ENCODE measurements at regions not wholly inside any gene's neighbourhood (a gene's known extent, or its start where the extent isn't known, plus 50 kb on each side); places are given as distances from the start of the nearest gene placed in this dataset.

DNA sequence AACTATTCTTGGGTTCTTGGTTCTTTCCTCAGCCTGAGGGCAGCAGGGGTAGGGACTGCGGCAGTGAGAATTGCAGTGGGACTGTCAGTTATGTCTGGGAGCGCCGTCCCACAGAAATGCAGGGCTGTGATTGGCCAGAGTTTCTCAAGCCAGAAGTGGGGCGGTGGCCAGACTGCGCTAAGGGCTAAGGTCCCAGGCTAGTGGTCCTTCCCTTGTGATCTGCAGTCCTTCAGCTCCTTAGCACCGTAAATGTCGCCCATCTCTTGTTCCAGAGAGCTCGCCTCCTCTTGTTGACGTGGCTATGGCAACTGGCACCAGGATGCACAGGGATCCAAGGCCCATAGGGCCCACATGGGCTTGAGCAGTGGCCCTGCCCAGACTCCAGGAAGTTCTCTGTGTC is 223.5 kb downstream of the GRIA2 start:
- no peak for DNase-seq

DNA sequence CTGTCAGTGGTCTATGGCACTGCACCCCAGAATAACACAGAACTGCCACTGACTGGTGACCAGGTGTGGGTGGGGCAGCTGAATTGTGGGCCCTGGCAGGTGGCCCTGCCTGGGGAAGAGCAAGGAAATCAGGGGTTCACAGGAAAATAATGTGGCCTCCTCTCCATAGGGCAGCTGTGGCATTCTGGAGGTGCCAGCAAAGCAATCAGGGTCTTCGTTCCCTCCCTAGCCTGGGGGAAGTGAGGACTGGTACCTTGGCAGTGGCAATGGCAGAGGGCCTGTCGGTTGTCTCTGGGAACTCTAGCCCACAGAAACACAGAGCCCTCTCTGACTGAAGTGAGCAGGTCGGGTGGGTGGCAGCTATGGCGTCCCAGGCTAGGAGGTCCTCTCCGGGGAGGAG is 223.0 kb downstream of the GRIA2 start:
- DNase-seq = no peak

DNA sequence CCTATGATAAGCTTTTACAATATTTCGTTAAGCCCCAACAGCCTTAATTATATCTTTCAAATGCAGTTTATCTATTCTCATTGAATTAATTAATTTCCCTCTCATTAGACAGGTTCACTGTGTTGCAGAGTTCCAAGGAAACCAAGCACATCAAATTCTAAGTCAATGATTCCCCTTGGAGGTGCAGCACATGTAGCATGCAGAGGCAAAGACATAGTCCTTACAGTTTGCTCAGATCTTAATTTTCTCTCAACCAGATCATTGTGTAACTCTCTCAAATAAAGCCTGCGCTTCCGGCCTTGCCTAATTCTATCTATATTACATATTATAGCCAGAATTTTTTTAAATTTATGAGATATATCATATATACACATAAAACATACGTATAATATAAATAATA is 205.4 kb downstream of the GRIA2 start:
- no peak for DNase-seq

DNA sequence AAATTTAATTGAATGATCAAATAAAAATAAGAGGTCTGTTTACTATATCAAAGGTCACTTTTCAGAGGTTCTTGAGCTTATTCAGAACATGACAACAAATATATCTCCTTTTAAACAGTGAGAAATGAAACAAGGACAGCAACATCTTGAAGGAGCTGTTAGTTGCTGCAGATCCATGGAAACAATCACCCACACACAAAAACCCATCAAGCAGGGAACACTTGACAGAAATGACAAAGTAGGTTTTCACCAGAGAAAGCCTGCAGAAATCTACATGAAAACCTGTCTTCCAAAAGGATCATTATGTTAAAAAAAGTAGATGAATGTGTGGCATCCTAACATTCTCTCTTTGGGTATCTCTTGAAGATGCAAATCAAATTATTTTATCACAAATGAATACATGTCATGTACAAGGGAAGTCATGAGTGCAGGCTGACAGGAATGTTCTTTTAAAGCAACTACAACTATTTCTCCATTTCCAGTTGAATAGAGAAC is 203.0 kb downstream of the GRIA2 start:
- DNase-seq = no peak

DNA sequence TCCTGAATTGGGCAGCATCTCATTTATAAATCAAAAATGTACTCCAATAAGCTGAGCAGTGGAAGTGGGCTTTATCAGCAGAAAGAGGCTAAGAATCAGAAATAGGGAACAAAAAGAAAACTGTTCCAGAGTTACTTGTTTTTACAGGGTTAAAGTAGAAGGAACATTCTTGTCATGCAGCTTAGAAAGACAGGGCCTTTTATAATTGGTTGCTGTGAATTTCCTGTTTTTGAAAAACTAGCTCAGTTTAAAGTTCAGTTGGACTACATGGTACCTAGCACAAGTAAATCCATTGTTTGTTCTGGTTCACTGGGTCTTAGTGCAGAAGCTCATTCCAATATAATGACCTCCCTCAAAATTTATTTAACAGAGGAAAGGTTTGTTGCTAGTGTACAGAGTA is 200.8 kb downstream of the GRIA2 start:
- DNase-seq = no peak

Measured in NCI-H1694 (cell line).